ENCODE measurements at regions not wholly inside any gene's neighbourhood (a gene's known extent, or its start where the extent isn't known, plus 50 kb on each side); places are given as distances from the start of the nearest gene placed in this dataset.

DNA sequence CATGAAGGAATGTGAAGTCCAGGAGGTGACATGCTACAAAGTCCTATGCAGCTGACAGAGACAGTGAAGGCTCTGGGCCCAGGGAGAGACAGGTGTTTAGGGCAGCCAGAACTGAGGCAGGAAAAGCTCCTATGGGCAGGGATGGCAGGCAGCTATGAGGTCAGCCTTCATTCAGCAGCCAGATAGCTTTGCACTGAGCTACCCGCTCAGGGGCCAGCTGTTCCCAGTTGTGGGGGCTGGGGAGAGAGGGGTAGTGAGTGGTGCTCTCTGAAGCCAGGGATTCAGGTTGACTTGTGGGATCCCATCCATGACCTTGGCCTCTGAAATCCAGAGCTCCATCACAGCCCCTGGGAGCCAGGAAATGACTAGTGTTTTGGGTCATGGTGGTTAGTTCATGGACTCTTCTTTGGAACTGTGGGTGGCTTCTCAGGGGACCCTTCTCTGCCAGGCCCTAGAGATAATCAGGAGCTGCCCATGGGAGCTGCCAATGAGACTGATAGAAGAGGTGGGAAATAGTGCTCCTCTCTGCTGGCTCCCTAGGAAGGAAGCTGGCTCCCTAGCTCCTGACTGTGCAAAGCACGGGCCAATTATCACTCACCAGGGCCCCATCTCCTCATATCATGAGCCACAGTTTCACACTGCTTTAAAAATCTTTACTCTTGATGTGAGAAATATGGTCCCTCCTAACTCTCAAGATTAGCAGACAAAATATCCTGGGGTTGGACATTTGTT lies 127.7 kb downstream of the VEGFA start:
- Histone ChIP-seq H3K27me3 (no peaks in the 10 kb centered on the region), H3K27ac (no peak overlapping the region), H3K4me1 (replicated peaks in 1 of 2) (peaks cover 0 to 9% of the 10 kb centered on the region in 2 donors), H3K4me3 (no peak overlapping the region), H3K36me3 (replicated peaks in 1 of 2) (no peaks in the 10 kb centered on the region), H3K9me3 (replicated peaks in 1 of 3) (no peaks in the 10 kb centered on the region)
- TF ChIP-seq, protein P1, sequence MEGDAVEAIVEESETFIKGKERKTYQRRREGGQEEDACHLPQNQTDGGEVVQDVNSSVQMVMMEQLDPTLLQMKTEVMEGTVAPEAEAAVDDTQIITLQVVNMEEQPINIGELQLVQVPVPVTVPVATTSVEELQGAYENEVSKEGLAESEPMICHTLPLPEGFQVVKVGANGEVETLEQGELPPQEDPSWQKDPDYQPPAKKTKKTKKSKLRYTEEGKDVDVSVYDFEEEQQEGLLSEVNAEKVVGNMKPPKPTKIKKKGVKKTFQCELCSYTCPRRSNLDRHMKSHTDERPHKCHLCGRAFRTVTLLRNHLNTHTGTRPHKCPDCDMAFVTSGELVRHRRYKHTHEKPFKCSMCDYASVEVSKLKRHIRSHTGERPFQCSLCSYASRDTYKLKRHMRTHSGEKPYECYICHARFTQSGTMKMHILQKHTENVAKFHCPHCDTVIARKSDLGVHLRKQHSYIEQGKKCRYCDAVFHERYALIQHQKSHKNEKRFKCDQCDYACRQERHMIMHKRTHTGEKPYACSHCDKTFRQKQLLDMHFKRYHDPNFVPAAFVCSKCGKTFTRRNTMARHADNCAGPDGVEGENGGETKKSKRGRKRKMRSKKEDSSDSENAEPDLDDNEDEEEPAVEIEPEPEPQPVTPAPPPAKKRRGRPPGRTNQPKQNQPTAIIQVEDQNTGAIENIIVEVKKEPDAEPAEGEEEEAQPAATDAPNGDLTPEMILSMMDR (IDR thresholded peaks at IDR 0.05), result no peak
- TF ChIP-seq POLR2A (IDR thresholded peaks at IDR 0.05), result no peak
- no peak for DNase-seq
- WGBS, 4 donors, result 78 to 100% (median 92%) methylated on average over 1 to 2 of the region's 2 CpGs
- intact Hi-C loops (cut with DNase I), result no loop called here

DNA sequence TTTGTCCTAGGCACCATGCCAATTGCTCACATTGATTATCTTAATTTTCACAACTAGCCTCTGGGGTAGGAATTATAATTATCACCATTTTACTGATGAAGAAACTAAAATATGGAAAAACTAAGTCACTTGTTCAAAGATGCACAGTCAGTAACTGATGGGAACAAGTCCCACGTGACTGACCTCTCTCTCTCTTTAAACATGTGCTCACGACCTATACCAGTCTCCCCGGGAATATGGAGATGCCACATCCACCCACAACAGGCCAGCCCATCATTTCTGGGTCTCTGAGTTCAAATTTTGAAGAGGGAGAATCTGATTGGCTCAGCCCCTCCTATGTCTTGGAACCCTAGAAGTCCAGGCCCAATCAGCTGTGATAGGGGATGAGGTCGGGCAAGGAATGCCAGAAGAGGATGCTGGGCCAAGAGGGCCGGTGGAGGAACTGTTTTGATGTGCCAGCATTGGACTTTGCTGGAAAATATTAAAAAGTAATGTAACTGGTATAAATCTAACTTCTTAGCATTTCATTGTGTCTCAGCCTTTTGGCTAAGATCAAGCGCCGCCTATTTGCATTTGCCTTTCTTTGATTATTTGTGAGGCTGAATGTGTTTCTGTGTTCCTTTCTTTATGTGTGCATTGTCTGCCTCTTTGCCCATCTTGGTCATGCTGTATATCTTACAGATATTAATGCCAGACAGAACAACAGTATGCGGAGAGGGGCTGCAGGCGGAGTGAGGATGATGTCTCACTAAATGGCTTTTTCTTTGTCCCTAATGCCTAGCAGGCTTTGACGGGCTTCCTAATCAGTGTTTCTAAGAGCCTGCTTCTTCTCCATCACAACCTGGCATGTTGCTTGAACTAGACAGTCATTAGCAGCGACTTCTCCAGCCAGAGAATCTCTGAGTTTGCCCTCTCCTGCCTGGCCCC lies 126.6 kb downstream of the VEGFA start:
- Histone ChIP-seq H3K27me3 (no peaks in the 10 kb centered on the region), H3K4me1 (replicated peaks in 1 of 2) (peaks cover 0 to 9% of the 10 kb centered on the region in 2 donors), H3K9me3 (replicated peaks in 1 of 3) (no peaks in the 10 kb centered on the region), H3K36me3 (replicated peaks in 1 of 2) (no peaks in the 10 kb centered on the region), H3K4me3 (no peak overlapping the region), H3K27ac (no peak overlapping the region)
- DNase-seq, result no peak
- intact Hi-C loops (cut with DNase I), result no loop called here
- 80 to 87% (median 84%) methylated on average over 11 of the region's 11 CpGs for WGBS, 4 donors
- no peak for TF ChIP-seq POLR2A (IDR thresholded peaks at IDR 0.05)

DNA sequence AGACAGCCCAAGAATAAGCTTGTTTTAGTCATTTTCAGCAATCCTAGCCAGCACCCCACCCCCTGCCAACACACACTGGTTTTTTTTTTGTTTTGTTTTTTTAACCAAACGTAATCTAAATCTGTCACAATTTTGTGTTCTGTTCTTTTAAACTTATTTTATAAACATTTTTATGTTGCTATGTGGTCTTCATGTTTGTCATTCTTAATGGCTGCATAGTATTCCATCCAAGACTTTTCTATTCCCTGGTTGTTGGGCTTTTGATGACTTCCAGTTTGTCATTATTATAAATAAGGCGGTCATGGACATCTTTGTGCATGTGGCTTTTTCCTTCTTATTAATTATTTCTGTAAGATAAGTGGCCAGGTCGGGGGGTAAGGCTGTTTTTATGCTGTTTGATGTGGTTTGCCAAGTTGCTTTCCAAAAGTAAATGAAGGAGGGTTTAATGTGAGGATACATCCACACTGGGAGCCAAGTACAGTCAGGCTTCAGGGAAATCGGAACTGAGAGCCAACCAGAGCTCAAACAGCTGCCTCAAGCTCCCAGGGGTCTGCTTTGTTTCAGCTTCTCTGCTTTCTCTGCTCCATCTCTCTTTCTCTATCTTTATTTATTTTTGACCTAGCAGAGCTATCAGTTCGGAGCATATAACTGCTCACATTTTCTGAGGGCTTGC lies 125.8 kb downstream of the VEGFA start:
- no peaks in the 10 kb centered on the region for H3K27me3 ChIP-seq
- H3K9me3 ChIP-seq (replicated peaks in 1 of 3), result no peaks in the 10 kb centered on the region
- intact Hi-C loops (cut with DNase I), result no loop called here
- H3K36me3 ChIP-seq (replicated peaks in 1 of 2), result no peaks in the 10 kb centered on the region
- H3K27ac ChIP-seq, result no peak overlapping the region
- TF ChIP-seq POLR2A (IDR thresholded peaks at IDR 0.05), result no peak
- TF ChIP-seq, protein P1 (IDR thresholded peaks at IDR 0.05), result no peak
- 68 to 77% (median 70%) methylated on average over 5 of the region's 5 CpGs for WGBS, 4 donors
- no peak for DNase-seq
- no peak overlapping the region for H3K4me3 ChIP-seq
- H3K4me1 ChIP-seq (replicated peaks in 1 of 2), result peaks cover 0 to 9% of the 10 kb centered on the region in 2 donors

DNA sequence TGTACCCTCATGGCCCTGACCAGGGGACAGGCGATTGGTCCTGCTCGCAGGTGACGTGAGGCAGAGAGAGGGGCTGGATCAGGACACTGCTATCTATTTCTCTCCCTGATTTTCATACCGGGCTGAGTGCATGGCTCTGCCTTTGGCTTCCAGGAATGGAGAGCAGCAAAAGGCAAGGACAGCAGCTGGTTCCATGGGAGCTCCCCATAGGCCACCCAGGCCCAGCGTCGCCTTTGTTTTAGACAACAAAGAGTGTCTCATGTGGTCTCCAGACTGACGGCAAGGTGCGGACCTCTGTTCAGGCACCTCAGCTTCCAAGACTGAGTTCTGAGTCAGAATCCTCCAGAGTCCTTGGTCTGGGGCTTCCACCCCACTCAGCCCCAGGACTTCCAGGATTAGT lies 123.1 kb downstream of the VEGFA start:
- H3K36me3 ChIP-seq (replicated peaks in 1 of 2), result no peaks in the 10 kb centered on the region
- no peak overlapping the region for H3K27ac ChIP-seq
- no peaks in the 10 kb centered on the region for H3K27me3 ChIP-seq
- no peak for TF ChIP-seq POLR2A (IDR thresholded peaks at IDR 0.05)
- TF ChIP-seq, protein P1 (IDR thresholded peaks at IDR 0.05), result no peak
- H3K4me3 ChIP-seq, result no peak overlapping the region
- intact Hi-C loops (cut with DNase I), result no loop called here
- 17 to 79% (median 72%) methylated on average over 1 to 8 of the region's 8 CpGs for WGBS, 4 donors
- DNase-seq, result peak in 2 of 7 donors; percentile 14 to 26
- H3K4me1 ChIP-seq (replicated peaks in 1 of 2), result peaks cover 0 to 9% of the 10 kb centered on the region in 2 donors
- no peaks in the 10 kb centered on the region for H3K9me3 ChIP-seq (replicated peaks in 1 of 3)
